SK-N-SH treated with all-trans-retinoic acid at 6 μM for 48 hours (cell line): ENCODE measurements at regions not wholly inside any gene's neighbourhood (a gene's known extent, or its start where the extent isn't known, plus 50 kb on each side); places are given as distances from the start of the nearest gene placed in this dataset.

Experiments
- ATAC-seq: fragments of 200-7000 bp; cut with Tn5 transposase; 3 replicates; pipeline ENCODE4 v1.9.1; 2020; ENCODE audit warnings: mild to moderate bottlenecking, moderate library complexity
- ARNTL ChIP-seq: fragments of 450-650 bp; formaldehyde crosslinking; IDR thresholded peaks from 2 replicates; pipeline ENCODE4 v1.5.0; 2020; ENCODE audit warnings: low read depth, mild to moderate bottlenecking, moderate library complexity, borderline replicate concordance
- BACH2 ChIP-seq: fragments of 250-450 bp; sonication (Bioruptor Pico); IDR thresholded peaks from 2 replicates; pipeline ENCODE4 v1.9.0; 2021; ENCODE audit warnings: mild to moderate bottlenecking, borderline replicate concordance
- CSDC2 ChIP-seq: fragments of 250-450 bp; sonication (Bioruptor Pico); IDR thresholded peaks from 2 replicates; pipeline ENCODE4 v1.5.0; 2020; ENCODE audit warnings: mild to moderate bottlenecking, moderate library complexity
- ESRRG ChIP-seq: fragments of 250-450 bp; sonication (Bioruptor Pico); IDR thresholded peaks from 2 replicates; pipeline ENCODE4 v1.6.1; 2021; ENCODE audit warnings: mild to moderate bottlenecking
- GLIS3 ChIP-seq: fragments of 250-450 bp; sonication (Bioruptor Pico); IDR thresholded peaks from 2 replicates; pipeline ENCODE4 v1.5.0; 2020; ENCODE audit warnings: mild to moderate bottlenecking, moderate library complexity
- ISL1 ChIP-seq: fragments of 250-450 bp; sonication (Bioruptor Pico); IDR thresholded peaks from 2 replicates; pipeline ENCODE4 v2.1.2; 2022; ENCODE audit warnings: mild to moderate bottlenecking, moderate library complexity
- PPARA ChIP-seq: fragments of 250-450 bp; sonication (Bioruptor Pico); IDR thresholded peaks from 2 replicates; pipeline ENCODE4 v1.5.0; 2020; ENCODE audit warnings: mild to moderate bottlenecking, borderline replicate concordance
- RARB ChIP-seq: fragments of 250-450 bp; sonication (Bioruptor Pico); IDR thresholded peaks from 2 replicates; pipeline ENCODE4 v1.8.0; 2021; ENCODE audit warnings: mild to moderate bottlenecking, moderate library complexity
- SNAI2 ChIP-seq: fragments of 250-450 bp; sonication (Bioruptor Pico); IDR thresholded peaks from 2 replicates; pipeline ENCODE4 v1.5.0; 2020; ENCODE audit warnings: mild to moderate bottlenecking, moderate library complexity
- TCF4 ChIP-seq: fragments of 250-450 bp; sonication (Bioruptor Pico); IDR thresholded peaks from 2 replicates; pipeline ENCODE4 v1.8.0; 2021; ENCODE audit warnings: mild to moderate bottlenecking, moderate library complexity, borderline replicate concordance
- TOX ChIP-seq: fragments of 250-450 bp; sonication (Bioruptor Pico); IDR thresholded peaks from 2 replicates; pipeline ENCODE4 v1.8.0; 2021; ENCODE audit warnings: mild to moderate bottlenecking, moderate library complexity, borderline replicate concordance
- ZC3H10 ChIP-seq: fragments of 250-450 bp; sonication (Bioruptor Pico); IDR thresholded peaks from 2 replicates; pipeline ENCODE4 v1.5.1; 2021; ENCODE audit warnings: mild to moderate bottlenecking, moderate library complexity
- ZFP3 ChIP-seq: fragments of 250-450 bp; sonication (Bioruptor Pico); IDR thresholded peaks from 2 replicates; pipeline ENCODE4 v1.5.0; 2020; ENCODE audit warnings: mild to moderate bottlenecking, moderate library complexity
- ZFP30 ChIP-seq: fragments of 450-650 bp; formaldehyde crosslinking; IDR thresholded peaks from 2 replicates; pipeline ENCODE4 v1.5.0; 2022; ENCODE audit warnings: mild to moderate bottlenecking, moderate library complexity
- ZNF70 ChIP-seq: fragments of 450-650 bp; formaldehyde crosslinking; IDR thresholded peaks from 2 replicates; pipeline ENCODE4 v1.5.0; 2020; ENCODE audit warnings: mild to moderate bottlenecking, moderate library complexity
- ZNF8 ChIP-seq: fragments of 450-650 bp; formaldehyde crosslinking; IDR thresholded peaks from 2 replicates; pipeline ENCODE4 v1.5.0; 2020; ENCODE audit warnings: mild to moderate bottlenecking, moderate library complexity
- TF ChIP-seq, protein P1 (sequence below): fragments of 250-450 bp; sonication (Bioruptor Pico); IDR thresholded peaks from 2 replicates; pipeline ENCODE4 v1.5.1; 2021; ENCODE audit warnings: mild to moderate bottlenecking, moderate library complexity
- TF ChIP-seq, protein P2 (sequence below): fragments of 250-450 bp; sonication (Bioruptor Pico); IDR thresholded peaks from 2 replicates; pipeline ENCODE4 v1.5.1; 2020; ENCODE audit warnings: low read depth, mild to moderate bottlenecking, moderate library complexity
- TF ChIP-seq, protein P3 (sequence below): fragments of 250-450 bp; sonication (Bioruptor Pico); IDR thresholded peaks from 2 replicates; pipeline ENCODE4 v1.5.0; 2020; ENCODE audit warnings: mild to moderate bottlenecking, moderate library complexity
- TF ChIP-seq, protein P4 (sequence below): fragments of 250-450 bp; sonication (Bioruptor Pico); IDR thresholded peaks from 2 replicates; pipeline ENCODE4 v1.8.0; 2021; ENCODE audit warnings: low read depth, mild to moderate bottlenecking, moderate library complexity, borderline replicate concordance

DNA sequence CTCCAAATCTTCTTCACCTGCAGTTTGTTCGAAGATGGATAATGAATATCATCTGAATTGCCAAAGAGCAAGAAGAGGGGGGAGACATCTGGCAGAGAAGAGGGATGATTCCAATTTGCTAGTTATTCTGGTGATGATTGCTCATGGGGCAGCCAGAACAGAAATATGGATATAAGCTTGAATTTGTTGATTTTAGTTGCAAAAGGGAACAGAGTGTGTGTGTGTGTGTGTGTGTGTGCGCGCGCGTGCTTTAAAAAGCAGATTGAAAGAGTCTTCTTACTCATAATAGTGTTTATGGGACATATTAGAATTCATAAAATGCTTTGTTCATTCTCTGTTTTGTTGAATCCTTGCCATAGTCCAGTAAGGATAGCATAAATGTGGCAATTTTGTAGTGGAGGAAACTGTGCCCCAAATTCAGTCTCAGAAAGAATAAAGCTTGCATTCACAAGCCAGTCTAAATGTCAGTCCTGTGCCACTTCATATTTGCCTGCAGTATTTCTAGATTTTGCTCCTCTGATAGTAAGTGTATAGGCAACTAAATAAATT is 436.3 kb upstream of the KLF4 start:
- ATAC-seq, result no peak
- TF ChIP-seq GLIS3 (CRISPR knock-in tag), result no peak
- TF ChIP-seq ZFP30, result no peak
- TF ChIP-seq PPARA (CRISPR knock-in tag), result no peak
- no peak for TF ChIP-seq TOX (CRISPR knock-in tag)
- no peak for TF ChIP-seq RARB (CRISPR knock-in tag)
- no peak for TF ChIP-seq ISL1
- TF ChIP-seq TCF4 (CRISPR knock-in tag), result no peak
- TF ChIP-seq, protein P1, sequence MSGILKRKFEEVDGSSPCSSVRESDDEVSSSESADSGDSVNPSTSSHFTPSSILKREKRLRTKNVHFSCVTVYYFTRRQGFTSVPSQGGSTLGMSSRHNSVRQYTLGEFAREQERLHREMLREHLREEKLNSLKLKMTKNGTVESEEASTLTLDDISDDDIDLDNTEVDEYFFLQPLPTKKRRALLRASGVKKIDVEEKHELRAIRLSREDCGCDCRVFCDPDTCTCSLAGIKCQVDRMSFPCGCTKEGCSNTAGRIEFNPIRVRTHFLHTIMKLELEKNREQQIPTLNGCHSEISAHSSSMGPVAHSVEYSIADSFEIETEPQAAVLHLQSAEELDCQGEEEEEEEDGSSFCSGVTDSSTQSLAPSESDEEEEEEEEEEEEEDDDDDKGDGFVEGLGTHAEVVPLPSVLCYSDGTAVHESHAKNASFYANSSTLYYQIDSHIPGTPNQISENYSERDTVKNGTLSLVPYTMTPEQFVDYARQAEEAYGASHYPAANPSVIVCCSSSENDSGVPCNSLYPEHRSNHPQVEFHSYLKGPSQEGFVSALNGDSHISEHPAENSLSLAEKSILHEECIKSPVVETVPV (CRISPR knock-in tag), result no peak
- no peak for TF ChIP-seq ARNTL
- TF ChIP-seq ZFP3 (CRISPR knock-in tag), result no peak
- TF ChIP-seq, protein P2, sequence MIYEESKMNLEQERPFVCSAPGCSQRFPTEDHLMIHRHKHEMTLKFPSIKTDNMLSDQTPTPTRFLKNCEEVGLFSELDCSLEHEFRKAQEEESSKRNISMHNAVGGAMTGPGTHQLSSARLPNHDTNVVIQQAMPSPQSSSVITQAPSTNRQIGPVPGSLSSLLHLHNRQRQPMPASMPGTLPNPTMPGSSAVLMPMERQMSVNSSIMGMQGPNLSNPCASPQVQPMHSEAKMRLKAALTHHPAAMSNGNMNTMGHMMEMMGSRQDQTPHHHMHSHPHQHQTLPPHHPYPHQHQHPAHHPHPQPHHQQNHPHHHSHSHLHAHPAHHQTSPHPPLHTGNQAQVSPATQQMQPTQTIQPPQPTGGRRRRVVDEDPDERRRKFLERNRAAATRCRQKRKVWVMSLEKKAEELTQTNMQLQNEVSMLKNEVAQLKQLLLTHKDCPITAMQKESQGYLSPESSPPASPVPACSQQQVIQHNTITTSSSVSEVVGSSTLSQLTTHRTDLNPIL (CRISPR knock-in tag), result no peak
- TF ChIP-seq ESRRG (CRISPR knock-in tag), result no peak
- TF ChIP-seq ZC3H10, result no peak
- TF ChIP-seq ZNF70, result no peak
- no peak for TF ChIP-seq BACH2 (CRISPR knock-in tag)

- no peak for ATAC-seq
These were observed 432.7 kb upstream of the KLF4 start for GRCh38 chr9:107922260-107922659.

More at GRCh38 chr9:107922260-107922659, 432.7 kb upstream of the KLF4 start:
- TF ChIP-seq CSDC2 (CRISPR knock-in tag), result no peak
- no peak for TF ChIP-seq RARB (CRISPR knock-in tag)
- no peak for TF ChIP-seq ZFP3 (CRISPR knock-in tag)
- TF ChIP-seq ZFP30, result no peak
- TF ChIP-seq, protein P3, sequence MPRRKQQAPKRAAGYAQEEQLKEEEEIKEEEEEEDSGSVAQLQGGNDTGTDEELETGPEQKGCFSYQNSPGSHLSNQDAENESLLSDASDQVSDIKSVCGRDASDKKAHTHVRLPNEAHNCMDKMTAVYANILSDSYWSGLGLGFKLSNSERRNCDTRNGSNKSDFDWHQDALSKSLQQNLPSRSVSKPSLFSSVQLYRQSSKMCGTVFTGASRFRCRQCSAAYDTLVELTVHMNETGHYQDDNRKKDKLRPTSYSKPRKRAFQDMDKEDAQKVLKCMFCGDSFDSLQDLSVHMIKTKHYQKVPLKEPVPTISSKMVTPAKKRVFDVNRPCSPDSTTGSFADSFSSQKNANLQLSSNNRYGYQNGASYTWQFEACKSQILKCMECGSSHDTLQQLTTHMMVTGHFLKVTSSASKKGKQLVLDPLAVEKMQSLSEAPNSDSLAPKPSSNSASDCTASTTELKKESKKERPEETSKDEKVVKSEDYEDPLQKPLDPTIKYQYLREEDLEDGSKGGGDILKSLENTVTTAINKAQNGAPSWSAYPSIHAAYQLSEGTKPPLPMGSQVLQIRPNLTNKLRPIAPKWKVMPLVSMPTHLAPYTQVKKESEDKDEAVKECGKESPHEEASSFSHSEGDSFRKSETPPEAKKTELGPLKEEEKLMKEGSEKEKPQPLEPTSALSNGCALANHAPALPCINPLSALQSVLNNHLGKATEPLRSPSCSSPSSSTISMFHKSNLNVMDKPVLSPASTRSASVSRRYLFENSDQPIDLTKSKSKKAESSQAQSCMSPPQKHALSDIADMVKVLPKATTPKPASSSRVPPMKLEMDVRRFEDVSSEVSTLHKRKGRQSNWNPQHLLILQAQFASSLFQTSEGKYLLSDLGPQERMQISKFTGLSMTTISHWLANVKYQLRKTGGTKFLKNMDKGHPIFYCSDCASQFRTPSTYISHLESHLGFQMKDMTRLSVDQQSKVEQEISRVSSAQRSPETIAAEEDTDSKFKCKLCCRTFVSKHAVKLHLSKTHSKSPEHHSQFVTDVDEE, result no peak
- no peak for TF ChIP-seq ZNF8 (CRISPR knock-in tag)
- no peak for TF ChIP-seq ESRRG (CRISPR knock-in tag)
- no peak for TF ChIP-seq ZNF70
- no peak for TF ChIP-seq TCF4 (CRISPR knock-in tag)
- TF ChIP-seq, protein P1 (CRISPR knock-in tag), result no peak
- no peak for TF ChIP-seq BACH2 (CRISPR knock-in tag)
- TF ChIP-seq SNAI2, result no peak
- TF ChIP-seq, protein P4, sequence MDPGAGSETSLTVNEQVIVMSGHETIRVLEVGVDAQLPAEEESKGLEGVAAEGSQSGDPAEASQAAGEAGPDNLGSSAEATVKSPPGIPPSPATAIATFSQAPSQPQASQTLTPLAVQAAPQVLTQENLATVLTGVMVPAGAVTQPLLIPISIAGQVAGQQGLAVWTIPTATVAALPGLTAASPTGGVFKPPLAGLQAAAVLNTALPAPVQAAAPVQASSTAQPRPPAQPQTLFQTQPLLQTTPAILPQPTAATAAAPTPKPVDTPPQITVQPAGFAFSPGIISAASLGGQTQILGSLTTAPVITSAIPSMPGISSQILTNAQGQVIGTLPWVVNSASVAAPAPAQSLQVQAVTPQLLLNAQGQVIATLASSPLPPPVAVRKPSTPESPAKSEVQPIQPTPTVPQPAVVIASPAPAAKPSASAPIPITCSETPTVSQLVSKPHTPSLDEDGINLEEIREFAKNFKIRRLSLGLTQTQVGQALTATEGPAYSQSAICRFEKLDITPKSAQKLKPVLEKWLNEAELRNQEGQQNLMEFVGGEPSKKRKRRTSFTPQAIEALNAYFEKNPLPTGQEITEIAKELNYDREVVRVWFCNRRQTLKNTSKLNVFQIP, result no peak
- no peak for TF ChIP-seq PPARA (CRISPR knock-in tag)
